ENCODE measurements at regions not wholly inside any gene's neighbourhood (a gene's known extent, or its start where the extent isn't known, plus 50 kb on each side); places are given as distances from the start of the nearest gene placed in this dataset.
"Not testable (repeated sequence)": the region's sequence is repeated elsewhere in the genome, so short reads cannot be mapped to it uniquely, and the experiment has no call there.

GRCh38 chr5:88666761-88667495 is 216.1 kb downstream of the MEF2C start:
- DNase-seq, result no peak

GRCh38 chr5:88665750-88666215 is 217.2 kb downstream of the MEF2C start:
- DNase-seq, result no peak

GRCh38 chr5:88664645-88665044 is 218.3 kb downstream of the MEF2C start:
- no peak for DNase-seq

GRCh38 chr5:88663793-88664216 is 219.2 kb downstream of the MEF2C start:
- no peak for DNase-seq

GRCh38 chr5:88662846-88663245 is 220.1 kb downstream of the MEF2C start:
- DNase-seq, result no peak

- no peak for DNase-seq
These were observed 221.2 kb downstream of the MEF2C start for GRCh38 chr5:88661806-88662207.

GRCh38 chr5:88660947-88661805 is 221.8 kb downstream of the MEF2C start:
- DNase-seq, result no peak

GRCh38 chr5:88660264-88660946 is 222.6 kb downstream of the MEF2C start:
- no peak for DNase-seq

GRCh38 chr5:88659529-88660263 is 223.3 kb downstream of the MEF2C start:
- no peak for DNase-seq

- DNase-seq, result no peak
These were observed 224.1 kb downstream of the MEF2C start for GRCh38 chr5:88658886-88659285.

GRCh38 chr5:88657906-88658775 is 224.8 kb downstream of the MEF2C start:
- no peak for DNase-seq

GRCh38 chr5:88657136-88657535 is 225.8 kb downstream of the MEF2C start:
- no peak for DNase-seq

- DNase-seq, result no peak
These were observed 226.6 kb downstream of the MEF2C start for GRCh38 chr5:88656221-88656950.

- no peak for DNase-seq
These were observed 229.5 kb downstream of the MEF2C start for GRCh38 chr5:88653471-88653870.

GRCh38 chr5:88647901-88648300 is 235.1 kb downstream of the MEF2C start:
- DNase-seq, result no peak

GRCh38 chr5:88646866-88647265 is 236.1 kb downstream of the MEF2C start:
- no peak for DNase-seq

GRCh38 chr5:88644676-88645075 is 238.3 kb downstream of the MEF2C start:
- DNase-seq, result no peak

- DNase-seq, result no peak
These were observed 239.7 kb downstream of the MEF2C start for GRCh38 chr5:88643315-88643714.

- no peak for DNase-seq
These were observed 249.0 kb downstream of the MEF2C start for GRCh38 chr5:88634014-88634413.

GRCh38 chr5:88622890-88623289 is 260.1 kb downstream of the MEF2C start:
- not testable (repeated sequence) for DNase-seq

GRCh38 chr5:88615767-88616166 is 267.2 kb downstream of the MEF2C start:
- not testable (repeated sequence) for DNase-seq

Data from CD4-positive, alpha-beta T cell treated with Interleukin-12 subunit alpha and Interleukin-12 subunit beta, for 1 hour (primary cell).